HG03469 (cell line): ENCODE measurements at regions not wholly inside any gene's neighbourhood (a gene's known extent, or its start where the extent isn't known, plus 50 kb on each side); places are given as distances from the start of the nearest gene placed in this dataset.

Source experiments
- ATAC-seq: cut with Tn5 transposase; IDR thresholded peaks from one replicate; pipeline ENCODE4 v1.9.1; 2021; ENCODE audit warnings: mild to moderate bottlenecking, moderate library complexity, moderate number of reproducible peaks; ENCODE audit not compliant: unreplicated experiment

GRCh38 chr13:54162069-54162468, 1133.5 kb downstream of the OLFM4 start:
- ATAC-seq: no peak

GRCh38 chr13:54165581-54166215, 1137.1 kb downstream of the OLFM4 start:
- no peak for ATAC-seq

- no peak for ATAC-seq
These were observed 1145.4 kb downstream of the OLFM4 start for GRCh38 chr13:54173996-54174395.

GRCh38 chr13:54175466-54175865, 1146.9 kb downstream of the OLFM4 start:
- no peak for ATAC-seq

GRCh38 chr13:54177466-54177865, 1148.9 kb downstream of the OLFM4 start:
- no peak for ATAC-seq

GRCh38 chr13:54183166-54183565, 1154.6 kb downstream of the OLFM4 start:
- ATAC-seq: no peak

- ATAC-seq: no peak
These were observed 1155.1 kb downstream of the OLFM4 start for GRCh38 chr13:54183728-54184127.

- ATAC-seq: no peak
These were observed 1156.0 kb downstream of the OLFM4 start for GRCh38 chr13:54184576-54184975.

- ATAC-seq: no peak
These were observed 1156.5 kb downstream of the OLFM4 start for GRCh38 chr13:54185101-54185500.

- no peak for ATAC-seq
These were observed 1157.2 kb downstream of the OLFM4 start for GRCh38 chr13:54185785-54186184.

- no peak for ATAC-seq
These were observed 1158.8 kb downstream of the OLFM4 start for GRCh38 chr13:54187461-54187860.

GRCh38 chr13:54194233-54195024, 1165.8 kb downstream of the OLFM4 start:
- no peak for ATAC-seq

- ATAC-seq: no peak
These were observed 1168.1 kb downstream of the OLFM4 start for GRCh38 chr13:54196684-54197083.

- ATAC-seq: no peak
These were observed 1170.3 kb downstream of the OLFM4 start for GRCh38 chr13:54198911-54199310.

- ATAC-seq: no peak
These were observed 1178.0 kb downstream of the OLFM4 start for GRCh38 chr13:54206626-54207025.

GRCh38 chr13:54210397-54211049, 1181.9 kb downstream of the OLFM4 start:
- no peak for ATAC-seq

- no peak for ATAC-seq
These were observed 1187.6 kb downstream of the OLFM4 start for GRCh38 chr13:54216221-54216620.

GRCh38 chr13:54226876-54227275, 1198.3 kb downstream of the OLFM4 start:
- no peak for ATAC-seq

GRCh38 chr13:54232700-54233099, 1204.1 kb downstream of the OLFM4 start:
- no peak for ATAC-seq

GRCh38 chr13:54234607-54235006, 1206.0 kb downstream of the OLFM4 start:
- ATAC-seq: no peak

- ATAC-seq: no peak
These were observed 1213.1 kb downstream of the OLFM4 start for GRCh38 chr13:54241719-54242118.

- ATAC-seq: no peak
These were observed 1219.7 kb downstream of the OLFM4 start for GRCh38 chr13:54248306-54248705.
